Right lobe of liver (tissue), 4 donors: ENCODE measurements at regions not wholly inside any gene's neighbourhood (a gene's known extent, or its start where the extent isn't known, plus 50 kb on each side); places are given as distances from the start of the nearest gene placed in this dataset.

Experiments
- CTCF ChIP-seq, 4 donors: fragments of 200-600 bp in 3 of 4; fragments of 450-650 bp in 1 of 4; IDR thresholded peaks; one replicate each; pipeline versions ENCODE4 v1.5.1 to v1.8.0; 2016 to 2022; ENCODE audit warnings: antibody characterized with exemption in 4 of 4, mild to moderate bottlenecking in 2 of 4
- POLR2A ChIP-seq: fragments of 450-650 bp; IDR thresholded peaks from one replicate; pipeline ENCODE4 v1.6.1; 2017; ENCODE audit warnings: antibody characterized with exemption, mild to moderate bottlenecking
- donor health status: DM: no; HTN: no; CAD: no.
- donor health status: DM: no; HTN: no; CAD: no.
- donor health status: DM: no; HTN: yes; CAD: no.

DNA sequence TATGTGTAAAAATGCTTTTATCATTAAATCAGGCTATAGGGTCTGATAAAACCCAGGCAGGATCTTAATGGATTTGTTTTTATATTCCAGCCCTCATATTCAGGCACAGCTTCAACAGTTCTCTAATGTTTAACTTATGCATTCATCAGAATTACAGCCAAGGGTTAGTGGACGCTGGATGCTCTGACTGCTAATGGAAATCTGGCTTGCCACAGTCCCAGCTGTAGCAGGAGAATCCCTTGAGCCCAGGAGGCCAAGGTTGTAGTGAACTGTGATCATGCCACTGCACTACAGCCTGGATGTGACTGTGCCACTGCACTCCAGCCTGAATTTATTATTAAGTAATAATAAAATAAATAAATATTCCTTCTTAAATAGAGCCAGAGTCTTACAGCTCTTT is 98.0 kb downstream of the SLC25A46 start:
- TF ChIP-seq CTCF (IDR thresholded peaks at IDR 0.05) (no peak), POLR2A (no peak)
